ENCODE measurements at regions not wholly inside any gene's neighbourhood (a gene's known extent, or its start where the extent isn't known, plus 50 kb on each side); places are given as distances from the start of the nearest gene placed in this dataset.
A peak's percentile ranks its signal among the peaks of the same experiment; 100 is the strongest.

DNA sequence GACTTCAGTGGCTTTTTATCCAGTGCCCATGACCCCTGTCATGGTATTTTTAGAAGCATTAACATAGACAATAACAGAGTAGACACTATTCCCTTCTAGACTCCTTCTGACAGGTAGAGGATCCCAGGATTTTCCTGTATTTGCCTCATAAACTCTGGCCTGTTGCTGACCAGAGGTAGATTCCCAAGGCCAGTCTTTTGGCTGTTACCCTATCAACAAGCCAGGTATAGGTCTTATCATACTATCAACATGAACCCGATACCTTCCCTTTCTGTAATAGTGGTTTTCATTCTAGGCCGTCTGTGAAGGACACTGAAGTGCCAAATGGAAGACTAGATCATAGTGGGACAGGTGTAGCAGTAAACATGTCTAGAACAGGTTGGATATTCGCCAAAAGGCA, 76.2 kb upstream of the CHRDL1 start:
- H3K27me3 Mint-ChIP-seq: no peaks in the 10 kb centered on the region
- H3K4me3 Mint-ChIP-seq (ENCODE audit: low read depth): no peak overlapping the region
- TF ChIP-seq, protein P1, sequence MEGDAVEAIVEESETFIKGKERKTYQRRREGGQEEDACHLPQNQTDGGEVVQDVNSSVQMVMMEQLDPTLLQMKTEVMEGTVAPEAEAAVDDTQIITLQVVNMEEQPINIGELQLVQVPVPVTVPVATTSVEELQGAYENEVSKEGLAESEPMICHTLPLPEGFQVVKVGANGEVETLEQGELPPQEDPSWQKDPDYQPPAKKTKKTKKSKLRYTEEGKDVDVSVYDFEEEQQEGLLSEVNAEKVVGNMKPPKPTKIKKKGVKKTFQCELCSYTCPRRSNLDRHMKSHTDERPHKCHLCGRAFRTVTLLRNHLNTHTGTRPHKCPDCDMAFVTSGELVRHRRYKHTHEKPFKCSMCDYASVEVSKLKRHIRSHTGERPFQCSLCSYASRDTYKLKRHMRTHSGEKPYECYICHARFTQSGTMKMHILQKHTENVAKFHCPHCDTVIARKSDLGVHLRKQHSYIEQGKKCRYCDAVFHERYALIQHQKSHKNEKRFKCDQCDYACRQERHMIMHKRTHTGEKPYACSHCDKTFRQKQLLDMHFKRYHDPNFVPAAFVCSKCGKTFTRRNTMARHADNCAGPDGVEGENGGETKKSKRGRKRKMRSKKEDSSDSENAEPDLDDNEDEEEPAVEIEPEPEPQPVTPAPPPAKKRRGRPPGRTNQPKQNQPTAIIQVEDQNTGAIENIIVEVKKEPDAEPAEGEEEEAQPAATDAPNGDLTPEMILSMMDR (IDR thresholded peaks at IDR 0.05; ENCODE audit: unreplicated experiment): no peak
- H3K9me3 Mint-ChIP-seq (ENCODE audit: low read depth): no peaks in the 10 kb centered on the region
- no peaks in the 10 kb centered on the region for H3K4me1 Mint-ChIP-seq (ENCODE audit: low read depth)
- H3K27ac Mint-ChIP-seq: no peak overlapping the region
- DNase-seq (ENCODE audit: low spot score, unreplicated experiment): no peak
- H3K36me3 Mint-ChIP-seq (ENCODE audit: insufficient read depth): no peaks in the 10 kb centered on the region

GRCh38 chrX:110866421-110866820, 70.8 kb upstream of the CHRDL1 start:
- H3K4me3 Mint-ChIP-seq (ENCODE audit: low read depth): no peak overlapping the region
- no peak for DNase-seq (ENCODE audit: low spot score, unreplicated experiment)
- H3K27me3 Mint-ChIP-seq: peaks cover 4% of the 10 kb centered on the region
- no peaks in the 10 kb centered on the region for H3K9me3 Mint-ChIP-seq (ENCODE audit: low read depth)
- H3K4me1 Mint-ChIP-seq (ENCODE audit: low read depth): no peaks in the 10 kb centered on the region
- H3K36me3 Mint-ChIP-seq (ENCODE audit: insufficient read depth): no peaks in the 10 kb centered on the region
- no peak overlapping the region for H3K27ac Mint-ChIP-seq
- TF ChIP-seq, protein P1 (IDR thresholded peaks at IDR 0.05; ENCODE audit: unreplicated experiment): no peak

DNA sequence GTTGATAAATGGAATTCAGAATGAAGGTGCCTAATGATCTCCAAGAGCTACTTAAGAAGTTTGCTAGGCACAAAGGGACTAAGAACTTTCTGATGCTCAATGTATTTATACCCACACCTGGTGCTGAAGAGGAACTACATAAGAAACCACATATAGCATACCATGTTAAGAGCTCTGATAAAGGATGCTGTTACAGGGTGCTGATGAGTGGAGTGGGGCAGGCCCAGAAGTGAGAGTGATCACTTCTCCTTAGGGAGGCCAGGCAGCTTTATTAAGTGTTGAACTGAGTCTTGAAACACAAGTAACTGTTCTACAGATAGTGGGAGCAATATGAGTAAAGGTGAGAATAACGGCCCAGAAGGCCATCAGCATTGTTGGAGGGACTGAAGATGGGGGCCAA, 68.3 kb upstream of the CHRDL1 start:
- H3K36me3 Mint-ChIP-seq (ENCODE audit: insufficient read depth): no peaks in the 10 kb centered on the region
- DNase-seq (ENCODE audit: low spot score, unreplicated experiment): no peak
- no peak overlapping the region for H3K4me3 Mint-ChIP-seq (ENCODE audit: low read depth)
- peaks cover 22% of the 10 kb centered on the region for H3K27me3 Mint-ChIP-seq
- no peak overlapping the region for H3K27ac Mint-ChIP-seq
- no peaks in the 10 kb centered on the region for H3K4me1 Mint-ChIP-seq (ENCODE audit: low read depth)
- TF ChIP-seq, protein P1 (IDR thresholded peaks at IDR 0.05; ENCODE audit: unreplicated experiment): no peak
- H3K9me3 Mint-ChIP-seq (ENCODE audit: low read depth): no peaks in the 10 kb centered on the region

DNA sequence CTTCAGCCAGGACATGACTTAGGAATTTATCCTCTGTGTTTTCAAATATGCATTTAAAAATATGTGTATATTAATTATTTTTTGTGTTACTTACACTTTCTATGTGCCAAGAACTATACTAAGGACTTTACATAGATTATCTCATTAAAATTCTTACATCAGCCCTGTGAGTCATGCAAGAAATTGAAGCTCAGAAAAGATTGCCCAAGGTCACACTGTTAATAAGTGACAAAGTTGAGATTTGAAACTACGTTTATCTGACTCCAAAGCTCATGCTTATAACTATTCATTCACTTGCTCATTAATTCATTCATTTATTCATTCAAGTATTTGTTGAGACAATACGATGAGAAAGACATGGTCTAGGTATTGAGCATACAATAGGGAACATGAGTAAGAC, 62.9 kb upstream of the CHRDL1 start:
- H3K4me3 Mint-ChIP-seq (ENCODE audit: low read depth): no peak overlapping the region
- H3K36me3 Mint-ChIP-seq (ENCODE audit: insufficient read depth): no peaks in the 10 kb centered on the region
- DNase-seq (ENCODE audit: low spot score, unreplicated experiment): no peak
- H3K4me1 Mint-ChIP-seq (ENCODE audit: low read depth): no peaks in the 10 kb centered on the region
- TF ChIP-seq, protein P1 (IDR thresholded peaks at IDR 0.05; ENCODE audit: unreplicated experiment): no peak
- no peak overlapping the region for H3K27ac Mint-ChIP-seq
- no peaks in the 10 kb centered on the region for H3K9me3 Mint-ChIP-seq (ENCODE audit: low read depth)
- peaks cover 28% of the 10 kb centered on the region for H3K27me3 Mint-ChIP-seq

DNA sequence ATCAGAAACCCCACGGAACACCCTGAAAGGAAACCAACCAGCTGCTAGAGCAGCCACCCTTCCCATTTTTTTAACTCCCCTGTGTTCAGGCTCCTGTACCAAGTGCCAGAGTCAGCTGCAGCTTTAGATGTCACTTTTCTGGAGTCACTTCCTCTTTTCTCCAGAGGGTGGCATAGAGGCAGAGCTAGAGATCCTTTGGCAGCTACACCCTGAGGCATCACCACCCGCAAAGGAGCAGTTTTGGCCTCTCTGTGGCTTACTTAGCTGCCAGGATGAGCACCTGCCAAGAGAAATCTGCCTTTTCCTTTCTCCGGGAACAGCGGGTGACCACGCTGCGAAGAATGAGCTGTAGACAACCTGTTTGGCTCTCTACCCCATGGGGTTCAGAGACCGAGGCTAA, 58.0 kb upstream of the CHRDL1 start:
- H3K27me3 Mint-ChIP-seq: peaks cover 6% of the 10 kb centered on the region
- no peaks in the 10 kb centered on the region for H3K4me1 Mint-ChIP-seq (ENCODE audit: low read depth)
- H3K27ac Mint-ChIP-seq: no peak overlapping the region
- no peak for DNase-seq (ENCODE audit: low spot score, unreplicated experiment)
- TF ChIP-seq, protein P1 (IDR thresholded peaks at IDR 0.05; ENCODE audit: unreplicated experiment): peak; percentile 58
- H3K4me3 Mint-ChIP-seq (ENCODE audit: low read depth): no peak overlapping the region
- H3K36me3 Mint-ChIP-seq (ENCODE audit: insufficient read depth): no peaks in the 10 kb centered on the region
- H3K9me3 Mint-ChIP-seq (ENCODE audit: low read depth): no peaks in the 10 kb centered on the region

All from progenitor cell of endocrine pancreas (in vitro differentiated cells).